Stimulated activated naive CD8-positive, alpha-beta T cell treated with anti-CD3 and anti-CD28 coated beads, Interleukin-15, amount 100 ng/mL, for 72 hours (primary cell): ENCODE measurements at regions not wholly inside any gene's neighbourhood (a gene's known extent, or its start where the extent isn't known, plus 50 kb on each side); places are given as distances from the start of the nearest gene placed in this dataset.
"Not testable (repeated sequence)": the region's sequence is repeated elsewhere in the genome, so short reads cannot be mapped to it uniquely, and the experiment has no call there.

Source experiments
- ATAC-seq: fragments of 150-1000 bp; cut with Tn5 transposase; 2 replicates; pipeline ENCODE4 v1.10.0; 2021; ENCODE audit warnings: mild to moderate bottlenecking, moderate library complexity
- DNase-seq, 2 donors: peaks; one replicate each; pipeline ENCODE4 v3.0.0; 2021 to 2022
- H3K27ac Mint-ChIP-seq, 2 donors: one replicate each; pipeline ENCODE4 v1.8.0; 2022; ENCODE audit warnings: mild to moderate bottlenecking in 2 of 2, mixed read lengths in 2 of 2, moderate library complexity in 2 of 2
- H3K27me3 Mint-ChIP-seq: one replicate; pipeline ENCODE4 v1.8.0; 2022; ENCODE audit warnings: mixed read lengths
- H3K4me1 Mint-ChIP-seq: one replicate; pipeline ENCODE4 v1.8.0; 2022; ENCODE audit warnings: mild to moderate bottlenecking, mixed read lengths
- H3K4me3 Mint-ChIP-seq, 2 donors: one replicate each; pipeline ENCODE4 v1.8.0; 2022; ENCODE audit warnings: mild to moderate bottlenecking in 2 of 2, mixed read lengths in 2 of 2, moderate library complexity in 1 of 2
- H3K9me3 Mint-ChIP-seq, 2 donors: one replicate each; pipeline ENCODE4 v1.8.0; 2022; ENCODE audit warnings: mixed read lengths in 2 of 2

- H3K27ac Mint-ChIP-seq, H3K27me3 Mint-ChIP-seq, H3K4me3 Mint-ChIP-seq, H3K4me1 Mint-ChIP-seq, H3K9me3 Mint-ChIP-seq, ATAC-seq, DNase-seq: not testable (repeated sequence)
Observed at GRCh38 chrX:3872226-3872879, 158.9 kb upstream of the PRKX start.

DNA sequence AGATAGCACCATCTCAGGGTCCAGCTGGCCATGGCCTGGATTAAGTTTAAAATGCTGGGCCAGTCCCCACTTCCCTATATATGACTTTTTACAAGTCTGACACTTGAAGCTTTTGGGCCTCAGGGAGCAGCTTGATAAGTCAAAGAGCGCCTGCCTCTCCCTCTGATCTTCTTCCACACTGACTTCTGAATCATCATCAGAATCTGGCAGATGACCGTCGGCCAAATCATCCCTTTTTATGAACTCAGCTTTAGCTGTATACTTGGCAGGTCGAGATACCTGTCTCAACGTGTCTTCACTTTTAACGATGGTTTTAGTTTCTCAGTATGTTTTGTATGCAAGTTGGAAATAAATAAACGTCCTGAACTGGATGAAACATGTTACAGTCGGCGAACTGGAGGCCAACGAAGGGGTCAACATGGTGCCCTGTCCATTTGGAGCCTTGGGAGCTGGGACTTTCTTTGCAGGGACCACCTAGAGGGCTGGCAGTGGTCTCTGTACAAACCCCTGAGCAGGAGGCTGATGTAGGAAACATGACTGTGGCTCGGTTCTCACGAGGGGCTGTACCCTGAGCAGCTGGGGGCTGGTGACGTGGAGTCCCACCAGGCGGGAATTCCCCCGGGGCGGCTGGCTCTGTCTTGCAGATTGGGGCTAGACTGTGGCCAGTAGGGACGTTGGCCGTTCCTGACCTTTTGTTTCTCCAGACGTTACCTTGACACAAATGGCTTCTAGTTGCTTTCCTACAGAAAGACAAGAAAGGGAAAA is 153.8 kb upstream of the PRKX start:
- not testable (repeated sequence) for H3K27ac Mint-ChIP-seq, DNase-seq, ATAC-seq, H3K4me1 Mint-ChIP-seq, H3K4me3 Mint-ChIP-seq, H3K9me3 Mint-ChIP-seq, H3K27me3 Mint-ChIP-seq

GRCh38 chrX:3858332-3858731 is 144.9 kb upstream of the PRKX start:
- not testable (repeated sequence) for H3K9me3 Mint-ChIP-seq, H3K27me3 Mint-ChIP-seq, H3K27ac Mint-ChIP-seq, DNase-seq, ATAC-seq, H3K4me3 Mint-ChIP-seq, H3K4me1 Mint-ChIP-seq

DNA sequence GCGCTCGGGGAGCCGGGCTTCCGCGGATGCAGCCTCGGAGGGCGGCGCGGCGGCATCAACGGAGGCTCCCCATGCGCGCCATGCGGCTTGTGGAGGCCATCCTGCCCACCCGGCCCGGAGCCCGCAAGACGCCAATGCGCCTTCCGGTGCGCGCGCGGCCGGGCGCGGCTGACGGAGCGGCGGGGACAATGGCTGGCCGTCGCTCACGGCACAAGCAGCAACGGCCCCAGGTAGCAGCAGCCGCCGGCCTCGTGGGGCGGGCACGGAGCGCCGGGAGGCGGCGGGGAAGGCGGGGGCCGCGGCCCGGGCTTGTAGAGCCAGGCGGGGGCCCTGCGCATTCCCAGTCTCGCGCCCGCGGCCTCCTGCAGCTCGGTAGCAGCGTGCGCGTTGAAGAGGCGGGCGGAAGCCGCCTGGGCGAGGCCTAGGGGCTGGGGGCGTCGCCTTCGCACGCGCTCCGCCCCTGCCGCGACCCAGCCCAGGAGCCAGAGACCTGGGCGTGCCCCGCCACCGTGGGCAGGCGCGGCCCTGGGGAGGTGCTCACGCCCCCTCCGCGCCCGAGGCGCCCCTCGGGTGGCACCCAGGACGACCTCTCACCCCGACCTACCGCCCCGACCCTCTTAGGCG is 130.2 kb upstream of the PRKX start:
- H3K27ac Mint-ChIP-seq, DNase-seq, H3K4me1 Mint-ChIP-seq, H3K27me3 Mint-ChIP-seq, H3K9me3 Mint-ChIP-seq, H3K4me3 Mint-ChIP-seq: not testable (repeated sequence)
- peak; percentile 90 for ATAC-seq

- H3K9me3 Mint-ChIP-seq: not testable (repeated sequence)
- peak; percentile 81 for ATAC-seq
Observed at GRCh38 chrX:3842822-3843521, 129.5 kb upstream of the PRKX start.

GRCh38 chrX:3838754-3839153 is 125.3 kb upstream of the PRKX start:
- not testable (repeated sequence) for H3K4me1 Mint-ChIP-seq, H3K9me3 Mint-ChIP-seq, DNase-seq

More at GRCh38 chrX:3842822-3843521, 129.5 kb upstream of the PRKX start:
- peak; percentile 1 to 21 for DNase-seq
- H3K27me3 Mint-ChIP-seq, H3K27ac Mint-ChIP-seq, H3K4me1 Mint-ChIP-seq: not testable (repeated sequence)
- H3K4me3 Mint-ChIP-seq: peak overlapping the region; percentile 64 to 77

GRCh38 chrX:3837958-3838643 is 124.7 kb upstream of the PRKX start:
- DNase-seq, H3K27me3 Mint-ChIP-seq, H3K27ac Mint-ChIP-seq, H3K4me1 Mint-ChIP-seq, H3K4me3 Mint-ChIP-seq, ATAC-seq, H3K9me3 Mint-ChIP-seq: not testable (repeated sequence)

More at GRCh38 chrX:3838754-3839153, 125.3 kb upstream of the PRKX start:
- not testable (repeated sequence) for H3K4me3 Mint-ChIP-seq, H3K27me3 Mint-ChIP-seq, H3K27ac Mint-ChIP-seq, ATAC-seq

GRCh38 chrX:3837211-3837610 is 123.8 kb upstream of the PRKX start:
- not testable (repeated sequence) for H3K27me3 Mint-ChIP-seq, H3K4me1 Mint-ChIP-seq, H3K4me3 Mint-ChIP-seq, H3K27ac Mint-ChIP-seq, H3K9me3 Mint-ChIP-seq, ATAC-seq, DNase-seq

GRCh38 chrX:3833761-3834542 is 120.5 kb upstream of the PRKX start:
- H3K4me1 Mint-ChIP-seq, H3K9me3 Mint-ChIP-seq, ATAC-seq, H3K4me3 Mint-ChIP-seq, H3K27ac Mint-ChIP-seq, H3K27me3 Mint-ChIP-seq, DNase-seq: not testable (repeated sequence)

DNA sequence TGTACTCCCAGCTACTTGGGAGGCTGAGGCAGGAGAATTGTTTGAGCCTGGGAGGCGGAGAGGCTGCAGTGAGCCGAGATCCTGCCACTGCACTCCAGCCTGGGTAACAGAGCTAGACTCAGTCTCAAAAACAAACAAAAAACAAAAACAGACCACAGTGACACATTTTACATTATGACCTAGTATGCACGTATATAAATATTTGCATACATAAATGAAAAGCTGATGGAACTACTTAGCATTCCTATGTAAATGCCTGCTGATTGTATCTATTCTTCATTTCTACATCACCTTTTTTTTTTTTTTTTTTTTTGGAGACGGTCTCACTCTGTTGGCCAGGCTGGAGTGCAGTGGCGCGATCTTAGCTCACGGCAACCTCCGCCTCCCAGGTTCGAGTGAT is 116.6 kb upstream of the PRKX start:
- not testable (repeated sequence) for DNase-seq, H3K4me3 Mint-ChIP-seq, H3K27me3 Mint-ChIP-seq, H3K27ac Mint-ChIP-seq, H3K9me3 Mint-ChIP-seq, ATAC-seq, H3K4me1 Mint-ChIP-seq

DNA sequence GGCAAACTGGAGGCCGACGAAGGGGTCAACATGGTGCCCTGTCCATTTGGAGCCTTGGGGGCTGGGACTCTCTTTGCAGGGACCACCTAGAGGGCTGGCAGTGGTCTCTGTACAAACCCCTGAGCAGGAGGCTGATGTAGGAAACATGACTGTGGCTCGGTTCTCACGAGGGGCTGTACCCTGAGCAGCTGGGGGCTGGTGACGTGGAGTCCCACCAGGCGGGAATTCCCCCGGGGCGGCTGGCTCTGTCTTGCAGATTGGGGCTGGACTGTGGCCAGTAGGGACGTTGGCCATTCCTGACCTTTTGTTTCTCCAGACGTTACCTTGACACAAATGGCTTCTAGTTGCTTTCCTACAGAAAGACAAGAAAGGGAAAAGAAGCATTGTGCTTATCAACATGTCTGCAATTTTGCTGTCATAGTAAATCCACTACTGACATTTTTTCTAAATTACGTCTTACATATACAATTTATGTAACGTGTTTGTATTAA is 115.6 kb upstream of the PRKX start:
- H3K4me3 Mint-ChIP-seq, H3K4me1 Mint-ChIP-seq, ATAC-seq: not testable (repeated sequence)

DNA sequence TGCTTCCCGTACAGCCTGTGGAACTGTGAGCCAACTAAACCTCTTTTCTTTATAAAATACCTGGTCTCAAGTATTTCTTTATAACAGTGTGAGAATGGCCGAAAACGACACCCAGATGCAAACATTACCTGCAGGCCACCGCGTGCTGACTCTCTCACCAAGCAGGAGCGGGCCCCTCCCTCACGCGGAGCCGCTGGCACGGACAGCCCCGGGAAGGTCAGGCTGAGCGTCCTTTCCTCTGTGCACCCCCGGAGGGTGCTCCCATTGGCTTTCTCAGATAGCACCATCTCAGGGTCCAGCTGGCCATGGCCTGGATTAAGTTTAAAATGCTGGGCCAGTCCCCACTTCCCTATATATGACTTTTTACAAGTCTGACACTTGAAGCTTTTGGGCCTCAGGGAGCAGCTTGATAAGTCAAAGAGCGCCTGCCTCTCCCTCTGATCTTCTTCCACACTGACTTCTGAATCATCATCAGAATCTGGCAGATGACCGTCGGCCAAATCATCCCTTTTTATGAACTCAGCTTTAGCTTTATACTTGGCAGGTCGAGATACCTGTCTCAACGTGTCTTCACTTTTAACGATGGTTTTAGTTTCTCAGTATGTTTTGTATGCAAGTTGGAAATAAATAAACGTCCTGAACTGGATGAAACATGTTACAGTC is 115.1 kb upstream of the PRKX start:
- DNase-seq, H3K27ac Mint-ChIP-seq, ATAC-seq, H3K4me3 Mint-ChIP-seq, H3K27me3 Mint-ChIP-seq, H3K4me1 Mint-ChIP-seq, H3K9me3 Mint-ChIP-seq: not testable (repeated sequence)

More for the DNA sequence above, 115.6 kb upstream of the PRKX start:
- not testable (repeated sequence) for H3K27me3 Mint-ChIP-seq, DNase-seq, H3K27ac Mint-ChIP-seq, H3K9me3 Mint-ChIP-seq

DNA sequence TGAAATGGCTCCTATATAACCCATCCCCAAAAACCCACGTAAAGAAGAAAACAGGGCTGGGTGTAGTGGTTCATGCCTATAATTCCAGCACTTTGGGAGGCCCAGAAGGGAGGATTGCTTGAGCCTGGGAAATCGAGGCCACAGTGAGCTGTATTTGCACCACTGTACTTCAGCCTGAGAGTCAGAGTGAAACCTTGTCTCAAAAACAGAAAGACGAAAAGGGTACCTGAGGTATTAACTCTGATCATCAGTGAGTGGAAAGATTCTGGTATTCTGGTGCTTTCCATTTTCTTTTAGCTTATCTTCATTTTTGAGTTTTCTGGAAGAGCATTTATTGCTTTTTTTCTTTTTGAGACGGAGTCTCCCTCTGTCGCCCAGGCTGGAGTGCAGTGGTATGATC is 110.6 kb upstream of the PRKX start:
- H3K4me1 Mint-ChIP-seq, H3K27me3 Mint-ChIP-seq, H3K27ac Mint-ChIP-seq, DNase-seq, H3K4me3 Mint-ChIP-seq, ATAC-seq, H3K9me3 Mint-ChIP-seq: not testable (repeated sequence)

DNA sequence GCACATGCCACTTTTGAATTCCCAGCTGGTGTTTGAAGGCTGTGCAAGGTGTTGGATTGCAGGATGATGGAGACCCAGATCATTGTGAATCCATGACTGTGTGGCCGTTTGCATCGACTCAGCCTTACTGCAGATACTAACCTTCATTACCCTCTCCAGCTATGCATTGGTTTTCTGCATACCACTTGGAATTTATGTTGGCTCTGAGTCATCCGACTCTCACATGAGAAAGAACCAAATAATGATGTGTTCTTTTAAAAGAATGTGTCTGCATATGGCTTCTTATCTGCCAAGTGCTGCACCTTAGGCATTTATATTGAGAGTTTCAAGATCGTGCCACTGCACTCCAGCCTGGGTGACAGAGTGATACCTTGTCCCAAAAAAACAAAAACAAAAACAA is 106.7 kb upstream of the PRKX start:
- ATAC-seq (no peak), DNase-seq (no peak)
- H3K9me3 Mint-ChIP-seq: no peaks in the 10 kb centered on the region
- peak overlapping the region in 1 of 2 donors; percentile 26 for H3K27ac Mint-ChIP-seq
- H3K27me3 Mint-ChIP-seq: no peaks in the 10 kb centered on the region
- H3K4me3 Mint-ChIP-seq: no peak overlapping the region
- H3K4me1 Mint-ChIP-seq: peaks cover 8% of the 10 kb centered on the region
